ENCODE measurements at regions not wholly inside any gene's neighbourhood (a gene's known extent, or its start where the extent isn't known, plus 50 kb on each side); places are given as distances from the start of the nearest gene placed in this dataset.

GRCh38 chr3:96072226-96072625 is 742.2 kb upstream of the EPHA6 start:
- Histone ChIP-seq H3K4me1 (ENCODE audit: control insufficient read depth in 2 of 2, insufficient read depth in 2 of 2, low read length in 2 of 2) (no peaks in the 10 kb centered on the region), H3K9ac (ENCODE audit: low read depth in 1 of 2, low read length in 2 of 2) (no peak overlapping the region), H3K4me3 (ENCODE audit: low read length in 2 of 2) (no peak overlapping the region), H3K36me3 (ENCODE audit: control insufficient read depth in 2 of 2, insufficient read depth in 2 of 2, low read length in 2 of 2) (no peaks in the 10 kb centered on the region), H3K9me3 (ENCODE audit: control insufficient read depth in 2 of 2, low read length in 2 of 2) (peaks cover 0 to 3% of the 10 kb centered on the region in 2 donors), H3K27ac (ENCODE audit: low read depth in 2 of 2, low read length in 2 of 2) (no peak overlapping the region), H3K27me3 (ENCODE audit: control insufficient read depth in 2 of 2, insufficient read depth in 2 of 2, low read length in 2 of 2) (no peaks in the 10 kb centered on the region)

GRCh38 chr3:96083610-96084009 is 730.8 kb upstream of the EPHA6 start:
- H3K9ac ChIP-seq (ENCODE audit: low read depth in 1 of 2, low read length in 2 of 2): no peak overlapping the region
- no peaks in the 10 kb centered on the region for H3K4me1 ChIP-seq (ENCODE audit: control insufficient read depth in 2 of 2, insufficient read depth in 2 of 2, low read length in 2 of 2)
- no peak overlapping the region for H3K4me3 ChIP-seq (ENCODE audit: low read length in 2 of 2)
- H3K36me3 ChIP-seq (ENCODE audit: control insufficient read depth in 2 of 2, insufficient read depth in 2 of 2, low read length in 2 of 2): no peaks in the 10 kb centered on the region
- H3K9me3 ChIP-seq (ENCODE audit: control insufficient read depth in 2 of 2, low read length in 2 of 2): no peaks in the 10 kb centered on the region
- no peaks in the 10 kb centered on the region for H3K27me3 ChIP-seq (ENCODE audit: control insufficient read depth in 2 of 2, insufficient read depth in 2 of 2, low read length in 2 of 2)
- H3K27ac ChIP-seq (ENCODE audit: low read depth in 2 of 2, low read length in 2 of 2): no peak overlapping the region

- Histone ChIP-seq H3K27me3 (ENCODE audit: control insufficient read depth in 2 of 2, insufficient read depth in 2 of 2, low read length in 2 of 2) (no peaks in the 10 kb centered on the region), H3K9ac (ENCODE audit: low read depth in 1 of 2, low read length in 2 of 2) (no peak overlapping the region), H3K36me3 (ENCODE audit: control insufficient read depth in 2 of 2, insufficient read depth in 2 of 2, low read length in 2 of 2) (no peaks in the 10 kb centered on the region), H3K4me3 (ENCODE audit: low read length in 2 of 2) (no peak overlapping the region), H3K4me1 (ENCODE audit: control insufficient read depth in 2 of 2, insufficient read depth in 2 of 2, low read length in 2 of 2) (no peaks in the 10 kb centered on the region), H3K27ac (ENCODE audit: low read depth in 2 of 2, low read length in 2 of 2) (no peak overlapping the region), H3K9me3 (ENCODE audit: control insufficient read depth in 2 of 2, low read length in 2 of 2) (no peaks in the 10 kb centered on the region)
These were observed 728.4 kb upstream of the EPHA6 start for GRCh38 chr3:96086018-96086417.

- Histone ChIP-seq H3K9me3 (ENCODE audit: control insufficient read depth in 2 of 2, low read length in 2 of 2) (no peaks in the 10 kb centered on the region), H3K9ac (ENCODE audit: low read depth in 1 of 2, low read length in 2 of 2) (no peak overlapping the region), H3K27ac (ENCODE audit: low read depth in 2 of 2, low read length in 2 of 2) (no peak overlapping the region), H3K4me1 (ENCODE audit: control insufficient read depth in 2 of 2, insufficient read depth in 2 of 2, low read length in 2 of 2) (no peaks in the 10 kb centered on the region), H3K27me3 (ENCODE audit: control insufficient read depth in 2 of 2, insufficient read depth in 2 of 2, low read length in 2 of 2) (no peaks in the 10 kb centered on the region), H3K4me3 (ENCODE audit: low read length in 2 of 2) (no peak overlapping the region), H3K36me3 (ENCODE audit: control insufficient read depth in 2 of 2, insufficient read depth in 2 of 2, low read length in 2 of 2) (no peaks in the 10 kb centered on the region)
These were observed 713.3 kb upstream of the EPHA6 start for GRCh38 chr3:96101006-96101560.

GRCh38 chr3:96106701-96107100 is 707.7 kb upstream of the EPHA6 start:
- no peak overlapping the region for H3K27ac ChIP-seq (ENCODE audit: low read depth in 2 of 2, low read length in 2 of 2)
- H3K9ac ChIP-seq (ENCODE audit: low read depth in 1 of 2, low read length in 2 of 2): no peak overlapping the region
- H3K4me1 ChIP-seq (ENCODE audit: control insufficient read depth in 2 of 2, insufficient read depth in 2 of 2, low read length in 2 of 2): no peaks in the 10 kb centered on the region
- no peaks in the 10 kb centered on the region for H3K36me3 ChIP-seq (ENCODE audit: control insufficient read depth in 2 of 2, insufficient read depth in 2 of 2, low read length in 2 of 2)
- no peaks in the 10 kb centered on the region for H3K27me3 ChIP-seq (ENCODE audit: control insufficient read depth in 2 of 2, insufficient read depth in 2 of 2, low read length in 2 of 2)
- no peaks in the 10 kb centered on the region for H3K9me3 ChIP-seq (ENCODE audit: control insufficient read depth in 2 of 2, low read length in 2 of 2)
- no peak overlapping the region for H3K4me3 ChIP-seq (ENCODE audit: low read length in 2 of 2)
